NB4 (cell line): ENCODE measurements at regions not wholly inside any gene's neighbourhood (a gene's known extent, or its start where the extent isn't known, plus 50 kb on each side); places are given as distances from the start of the nearest gene placed in this dataset.
"Not testable (repeated sequence)": the region's sequence is repeated elsewhere in the genome, so short reads cannot be mapped to it uniquely, and the experiment has no call there.

Experiments
- DNase-seq: peaks from one replicate; pipeline ENCODE4 v3.0.0; 2010; ENCODE audit warnings: low read depth
- H3K4me3 ChIP-seq: one replicate; pipeline ENCODE4 v1.5.1; 2011; ENCODE audit warnings: mild to moderate bottlenecking, low read depth, low read length, moderate library complexity
- CTCF ChIP-seq: IDR thresholded peaks from one replicate; pipeline ENCODE4 v1.5.1; 2012; ENCODE audit warnings: low read depth, low read length
- MAX ChIP-seq: IDR thresholded peaks from 2 replicates; pipeline ENCODE4 v1.6.1; 2011; ENCODE audit warnings: low read depth, low read length
- MYC ChIP-seq: IDR thresholded peaks from 2 replicates; pipeline ENCODE4 v1.6.1; 2011; ENCODE audit warnings: low read depth, low read length
- POLR2A ChIP-seq: IDR thresholded peaks from 2 replicates; pipeline ENCODE4 v1.6.1; 2011; ENCODE audit warnings: mild to moderate bottlenecking; ENCODE audit not compliant: insufficient read length; ENCODE audit errors: extremely low read depth

- DNase-seq = not testable (repeated sequence)
Measured at GRCh38 chr3:143175940-143176894, 56.6 kb downstream of the CHST2 start.

GRCh38 chr3:143177965-143178364 is 58.4 kb downstream of the CHST2 start:
- DNase-seq = peak; percentile 10
- H3K4me3 ChIP-seq = not testable (repeated sequence)

More at GRCh38 chr3:143175940-143176894, 56.6 kb downstream of the CHST2 start:
- H3K4me3 ChIP-seq = not testable (repeated sequence)

GRCh38 chr3:143178775-143179548 is 59.4 kb downstream of the CHST2 start:
- not testable (repeated sequence) for DNase-seq

GRCh38 chr3:143179603-143180002 is 60.0 kb downstream of the CHST2 start:
- TF ChIP-seq CTCF = no peak
- no peak for TF ChIP-seq MYC
- TF ChIP-seq POLR2A = no peak
- no peak for TF ChIP-seq MAX
- DNase-seq = no peak
- H3K4me3 ChIP-seq = no peak overlapping the region

More at GRCh38 chr3:143178775-143179548, 59.4 kb downstream of the CHST2 start:
- not testable (repeated sequence) for H3K4me3 ChIP-seq

GRCh38 chr3:143180860-143181259 is 61.3 kb downstream of the CHST2 start:
- DNase-seq, H3K4me3 ChIP-seq: not testable (repeated sequence)

- not testable (repeated sequence) for H3K4me3 ChIP-seq
- peak; percentile 25 for DNase-seq
Measured at GRCh38 chr3:143181977-143182376, 62.4 kb downstream of the CHST2 start.

- DNase-seq = peak; percentile 10
- TF ChIP-seq MAX (no peak), MYC (no peak), CTCF (no peak), POLR2A (no peak)
- H3K4me3 ChIP-seq = no peak overlapping the region
Measured at GRCh38 chr3:143182866-143183664, 63.5 kb downstream of the CHST2 start.

- no peak overlapping the region for H3K4me3 ChIP-seq
- DNase-seq = no peak
- TF ChIP-seq MAX (no peak), CTCF (no peak), MYC (no peak), POLR2A (no peak)
Measured at GRCh38 chr3:143183665-143183964, 64.0 kb downstream of the CHST2 start.
